GM19397 (cell line): ENCODE measurements at regions not wholly inside any gene's neighbourhood (a gene's known extent, or its start where the extent isn't known, plus 50 kb on each side); places are given as distances from the start of the nearest gene placed in this dataset.

Source experiments
- ATAC-seq: cut with Tn5 transposase; IDR thresholded peaks from one replicate; pipeline ENCODE4 v1.9.1; 2021; ENCODE audit warnings: mild to moderate bottlenecking, moderate library complexity; ENCODE audit not compliant: unreplicated experiment

DNA sequence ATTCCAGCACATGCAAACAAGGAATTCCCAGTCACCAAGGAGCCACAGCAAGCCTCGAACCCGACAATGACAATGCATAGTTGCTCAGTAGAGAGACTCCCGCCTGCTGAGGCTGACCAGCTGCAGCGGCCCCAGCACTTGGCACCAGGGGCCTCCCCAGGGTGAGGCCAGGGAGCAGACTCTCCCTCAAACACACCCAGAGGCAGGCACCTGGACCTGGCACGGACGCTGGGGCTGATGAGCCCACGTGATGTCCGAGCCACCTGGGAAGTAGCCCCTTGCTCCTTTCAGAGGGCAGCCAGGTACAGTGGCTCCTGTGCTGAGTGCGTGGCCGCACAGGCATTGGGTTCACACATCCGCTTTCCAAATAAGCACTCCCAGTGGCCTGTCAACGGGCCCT, 315.9 kb upstream of the TGFBR2 start:
- ATAC-seq: no peak

DNA sequence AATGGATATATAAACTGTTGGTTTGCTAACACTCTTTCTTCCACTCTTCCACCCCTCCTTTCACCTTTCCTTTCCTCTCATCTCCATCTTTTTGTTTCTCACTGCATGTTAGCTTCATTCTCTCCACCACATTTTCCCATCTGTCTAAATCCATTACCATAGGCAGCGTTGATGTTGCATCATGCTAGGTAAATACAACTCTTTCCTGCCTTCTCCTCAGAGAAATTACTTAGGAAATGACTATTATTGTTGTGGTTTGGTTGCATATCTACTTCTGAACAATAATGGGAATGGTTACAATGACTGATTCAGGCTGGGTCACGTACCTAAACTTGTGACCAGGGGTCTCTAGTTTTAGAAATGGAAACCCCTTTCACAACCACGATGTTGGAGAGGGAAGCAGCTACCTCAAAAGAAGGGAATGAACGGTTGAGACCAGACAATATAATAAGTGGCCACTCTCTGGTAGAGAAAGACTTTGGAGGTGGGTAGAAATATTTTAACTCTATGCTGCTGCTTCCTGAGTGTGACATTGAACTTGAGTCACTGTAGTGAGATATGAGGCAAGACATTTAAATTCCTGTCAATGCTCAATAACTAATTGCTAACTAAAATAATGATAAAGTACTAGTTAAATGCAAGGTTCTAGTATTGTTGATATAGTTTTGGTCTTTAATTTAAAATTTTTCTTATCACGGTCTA, 314.1 kb upstream of the TGFBR2 start:
- no peak for ATAC-seq

DNA sequence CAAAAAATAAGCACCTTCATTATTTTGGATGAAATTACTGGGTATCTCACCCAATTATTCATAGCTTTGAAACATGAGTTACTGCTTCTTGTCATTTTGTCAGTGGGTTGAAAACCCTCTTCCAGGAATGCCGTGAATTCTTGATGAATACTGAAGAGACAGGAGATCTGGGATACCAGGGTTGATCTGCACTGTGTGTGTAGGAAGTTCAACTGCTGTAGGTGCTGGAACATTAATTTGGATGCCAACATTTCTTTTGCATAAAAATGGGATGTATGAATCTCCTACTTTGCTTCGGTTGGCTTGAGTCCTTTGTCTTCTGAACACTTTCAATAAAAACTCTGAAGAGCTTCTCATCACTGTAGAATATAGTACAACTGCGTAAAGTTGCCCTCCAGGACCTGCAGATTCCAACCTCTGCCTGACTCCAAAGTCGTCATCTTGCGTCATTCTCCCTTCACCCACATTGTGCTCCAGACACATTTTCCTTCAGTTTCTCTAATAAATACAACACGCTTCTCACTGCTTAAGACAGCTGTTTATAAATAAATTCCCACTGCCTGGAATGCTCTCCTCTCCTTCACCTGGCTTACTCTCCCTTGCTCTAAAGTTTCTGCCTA, 312.7 kb upstream of the TGFBR2 start:
- ATAC-seq: no peak

DNA sequence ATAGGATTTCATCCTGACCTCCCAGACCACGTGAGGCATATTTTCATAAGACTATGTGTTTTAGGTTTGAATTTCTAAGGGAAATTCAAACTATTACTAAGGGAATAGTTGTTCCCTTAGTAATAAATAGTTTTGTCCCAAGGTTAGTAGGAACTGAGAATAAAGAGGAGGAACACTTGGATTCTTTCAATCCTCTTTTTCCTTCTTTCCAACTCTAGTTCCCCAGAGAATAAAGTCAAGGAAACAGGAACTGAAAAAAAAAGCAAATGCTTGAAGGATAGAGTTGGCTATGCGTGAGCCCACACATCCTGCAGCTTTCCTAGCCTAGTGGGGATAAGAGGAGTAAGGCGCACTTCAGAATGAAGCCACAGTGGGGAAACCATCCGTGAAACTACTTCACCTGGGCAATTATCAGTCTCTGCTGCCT, 312.1 kb upstream of the TGFBR2 start:
- ATAC-seq: no peak

DNA sequence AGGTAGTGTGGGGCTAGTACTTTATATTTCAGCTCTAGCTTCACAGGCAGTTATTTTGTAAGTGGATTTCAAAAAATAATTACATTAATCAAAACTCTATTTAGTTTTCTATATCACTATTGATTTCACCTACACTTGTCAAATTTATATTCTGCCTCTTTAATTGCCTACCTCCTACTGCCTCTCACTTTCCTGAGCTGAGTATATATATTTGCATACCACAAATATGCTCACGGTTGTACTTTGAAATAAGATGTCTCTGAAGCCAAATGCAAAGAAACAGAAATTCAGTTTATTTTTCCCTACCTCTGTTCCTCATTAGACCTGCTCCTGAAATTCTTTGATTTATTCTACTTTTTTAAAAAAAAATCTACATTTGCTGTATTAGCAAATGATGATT, 309.3 kb upstream of the TGFBR2 start:
- no peak for ATAC-seq

DNA sequence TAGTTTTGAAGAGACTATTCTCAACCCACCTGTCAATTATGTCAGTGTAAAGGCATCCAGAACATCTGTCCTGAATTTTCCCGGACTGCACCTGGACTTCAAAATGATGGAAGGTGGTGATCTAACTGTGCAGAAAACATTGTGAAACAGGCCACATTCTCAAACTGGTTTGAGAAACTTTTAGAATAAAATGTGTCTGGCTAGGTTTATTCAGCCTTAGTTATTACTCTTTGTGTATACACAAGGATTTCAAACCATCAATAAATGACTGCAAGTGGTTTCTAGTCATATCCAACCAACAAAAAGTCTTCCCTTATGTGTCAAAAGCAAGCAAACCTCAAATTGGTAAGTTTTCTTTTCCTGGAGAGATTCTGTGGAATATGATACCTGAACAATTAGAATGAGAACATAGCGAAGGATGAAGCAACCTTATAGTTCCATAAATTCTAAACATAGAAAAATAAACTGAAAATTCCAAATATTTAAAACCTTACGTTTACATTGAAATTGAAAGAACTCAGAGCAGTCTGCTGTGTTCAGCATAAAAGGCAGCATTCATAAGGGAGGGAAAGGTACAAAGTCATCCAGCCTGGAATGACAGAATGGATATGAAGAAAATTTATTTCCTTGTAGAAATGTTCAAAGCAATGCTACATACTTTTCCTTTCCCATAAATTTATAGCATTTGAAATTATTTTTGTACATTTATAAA, 306.6 kb upstream of the TGFBR2 start:
- ATAC-seq: no peak

DNA sequence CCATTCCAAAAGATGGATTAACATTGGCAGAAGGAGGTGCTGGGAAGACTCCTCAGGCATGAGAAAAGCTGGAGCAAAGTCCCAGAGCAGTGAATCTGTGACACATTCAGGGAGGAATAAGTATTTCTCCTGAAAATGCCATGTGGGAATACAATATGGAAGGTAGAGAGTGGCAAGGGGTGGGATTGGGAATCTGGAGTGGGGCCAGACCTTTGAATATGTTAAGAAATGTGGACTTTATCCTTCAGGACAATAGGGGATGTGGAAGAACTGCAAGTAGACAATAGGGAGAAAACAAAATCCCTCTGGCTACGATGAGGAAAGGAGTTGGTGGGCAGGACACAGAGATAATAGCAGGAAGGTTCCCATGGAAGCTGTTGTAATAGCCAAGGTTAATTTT, 305.6 kb upstream of the TGFBR2 start:
- no peak for ATAC-seq

DNA sequence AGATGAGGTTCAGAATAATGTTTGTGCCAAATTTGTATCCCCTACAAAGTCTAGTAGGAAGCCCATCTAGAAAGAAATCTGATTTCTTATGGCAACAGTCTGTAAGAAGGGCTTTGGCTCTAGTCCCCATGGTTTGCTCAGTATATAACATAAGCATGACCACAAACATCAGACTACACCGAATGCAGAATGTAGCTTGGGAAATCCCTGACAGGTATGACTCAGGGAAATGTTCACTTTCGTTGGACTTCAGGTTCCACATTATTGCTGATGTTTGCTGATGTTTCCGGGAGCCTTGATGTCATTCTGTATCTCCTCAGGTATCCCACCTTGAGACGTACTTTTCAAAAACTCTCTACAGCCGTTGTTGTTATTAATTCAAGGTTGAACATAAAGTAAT, 304.4 kb upstream of the TGFBR2 start:
- no peak for ATAC-seq

DNA sequence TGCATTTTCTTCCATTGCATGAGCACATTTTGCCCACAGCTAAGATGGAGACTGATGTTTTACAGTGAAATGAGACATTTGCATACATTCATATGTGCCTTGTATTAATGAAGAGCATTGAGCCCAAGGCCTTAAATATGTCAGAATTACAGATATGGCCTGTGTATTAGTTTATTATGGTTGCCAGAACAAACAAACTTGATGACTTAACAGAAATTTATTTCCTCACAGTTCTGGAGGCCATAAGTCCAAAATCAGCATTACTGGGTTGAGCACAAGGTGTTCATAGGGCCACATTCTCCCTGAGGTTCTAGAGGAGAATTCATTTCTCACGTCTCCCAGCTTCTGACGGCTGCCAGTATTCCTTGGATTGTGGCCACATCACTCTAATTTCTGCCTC, 302.6 kb upstream of the TGFBR2 start:
- no peak for ATAC-seq

DNA sequence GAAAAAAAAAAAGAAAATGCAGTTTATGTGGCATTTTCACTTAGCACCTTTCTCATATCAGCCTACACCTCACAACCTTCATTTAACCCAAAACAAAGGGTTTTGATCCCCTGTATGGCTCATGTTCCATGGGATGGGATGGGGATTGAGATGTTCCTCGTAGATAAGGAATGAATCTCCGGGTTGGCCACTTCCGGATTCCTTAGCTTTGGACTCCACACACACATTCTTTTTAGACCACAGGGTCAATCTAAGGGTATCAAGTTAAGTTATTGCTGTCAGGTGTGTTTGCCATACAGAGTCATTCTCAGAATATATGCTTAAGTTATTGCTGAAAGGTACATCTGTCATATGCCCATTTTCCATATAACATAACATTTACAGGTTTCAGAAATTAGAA, 301.4 kb upstream of the TGFBR2 start:
- ATAC-seq: no peak

DNA sequence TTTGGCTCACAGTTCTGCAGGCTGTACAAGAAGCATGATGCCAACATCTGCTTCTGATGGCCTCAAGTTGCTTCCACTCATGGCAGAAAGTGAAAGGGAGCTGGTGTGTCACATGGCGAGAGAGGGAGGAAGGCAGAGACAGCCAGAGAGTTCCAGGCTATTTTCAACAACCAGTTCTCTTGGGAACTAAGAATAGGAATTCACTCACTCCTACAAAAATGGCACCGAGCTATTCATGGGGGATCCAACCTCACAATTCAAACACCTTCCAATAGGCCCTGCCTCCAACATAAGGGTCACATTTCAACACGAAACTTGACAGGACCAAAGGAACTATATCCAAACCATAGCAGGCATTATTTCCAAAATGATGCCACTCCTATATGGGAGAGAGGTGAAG, 299.5 kb upstream of the TGFBR2 start:
- ATAC-seq: no peak

DNA sequence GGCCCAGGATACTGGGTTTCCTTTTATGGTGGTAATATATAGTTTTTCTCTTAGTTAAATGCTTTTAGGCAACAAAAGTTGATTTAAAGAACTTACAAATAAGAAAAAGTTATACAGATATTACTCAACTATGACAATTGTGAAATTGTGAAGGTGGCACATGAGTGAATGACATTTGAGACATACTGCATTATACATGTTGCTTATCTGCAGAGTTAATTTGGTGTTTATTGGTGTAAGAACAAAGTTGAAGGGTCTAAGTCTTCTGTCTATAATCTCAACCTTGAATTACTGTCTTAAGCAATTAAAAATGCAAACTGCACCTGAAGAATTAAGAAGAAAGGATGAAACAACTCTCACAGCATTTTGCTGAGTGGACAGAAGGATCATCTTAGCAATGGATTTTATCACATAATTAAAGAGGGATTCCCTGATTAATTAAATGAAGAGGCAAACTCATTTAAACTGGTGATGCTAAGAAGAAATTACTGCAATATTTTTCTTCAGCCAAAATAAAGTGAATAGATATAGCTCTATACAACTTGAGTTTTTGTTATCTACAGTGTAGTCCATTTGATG, 298.9 kb upstream of the TGFBR2 start:
- no peak for ATAC-seq

DNA sequence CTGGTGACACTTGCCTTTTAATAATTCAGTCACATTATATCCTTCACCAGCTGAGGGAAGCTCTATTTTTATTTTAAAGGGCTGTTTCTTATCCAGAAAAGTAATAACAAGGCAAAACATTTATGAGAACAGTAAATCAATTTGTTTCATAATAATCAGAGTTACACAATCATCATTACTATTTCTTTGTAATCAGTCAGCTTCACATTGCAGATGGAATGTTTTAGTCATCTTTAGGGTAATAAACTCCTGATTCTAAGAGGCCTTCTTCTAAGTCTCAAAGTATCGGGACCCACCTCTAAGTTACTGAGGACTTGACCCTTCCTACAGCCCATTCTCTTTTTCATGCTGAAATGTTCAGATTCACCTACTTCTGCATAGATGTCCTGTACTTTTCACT, 298.3 kb upstream of the TGFBR2 start:
- no peak for ATAC-seq

DNA sequence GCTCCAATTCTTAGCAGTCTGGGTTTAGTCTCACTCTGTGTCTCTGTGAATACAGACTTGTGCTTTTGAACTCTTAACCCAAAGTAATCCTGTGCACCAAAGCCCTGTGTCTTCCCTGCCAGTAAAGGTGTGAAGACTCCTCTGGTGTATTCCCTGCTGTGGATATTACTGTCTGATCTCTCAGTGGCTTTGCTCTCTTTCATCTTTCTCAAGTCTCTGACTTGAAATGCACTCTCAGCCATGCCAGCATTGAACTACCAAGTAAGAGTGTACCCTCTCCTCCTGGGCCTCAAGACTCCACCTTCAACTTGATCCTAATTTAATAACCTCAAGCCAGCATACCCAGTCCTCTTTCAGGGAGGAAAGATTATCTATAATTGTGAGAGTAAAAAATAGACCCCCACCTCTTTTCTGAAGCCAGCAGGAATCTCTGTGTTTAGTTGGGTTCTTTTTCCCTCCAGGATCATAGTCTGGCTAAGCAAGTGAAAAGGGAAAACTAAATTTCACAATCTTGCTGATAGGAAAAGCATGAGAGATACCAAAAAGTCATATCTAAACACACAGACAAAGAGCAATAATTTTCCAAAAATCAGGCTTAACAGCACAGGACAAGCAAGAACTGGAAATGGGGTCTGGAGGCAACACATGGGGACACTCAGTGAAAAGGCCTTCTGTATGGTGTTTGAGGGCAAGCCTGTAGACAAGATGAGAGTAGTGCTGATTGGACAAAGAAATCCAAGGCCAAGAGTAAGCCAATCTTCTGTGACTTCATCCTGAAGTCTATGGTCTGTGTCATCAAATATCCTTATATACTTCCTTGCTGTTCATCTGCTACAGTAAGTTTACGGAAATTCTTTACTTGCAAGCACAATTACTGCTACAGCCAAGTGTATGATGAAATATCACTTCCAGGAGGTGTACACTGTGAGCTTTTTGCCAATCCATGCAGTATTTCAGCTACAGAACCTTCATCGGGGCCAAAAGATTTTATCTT, 296.1 kb upstream of the TGFBR2 start:
- no peak for ATAC-seq

DNA sequence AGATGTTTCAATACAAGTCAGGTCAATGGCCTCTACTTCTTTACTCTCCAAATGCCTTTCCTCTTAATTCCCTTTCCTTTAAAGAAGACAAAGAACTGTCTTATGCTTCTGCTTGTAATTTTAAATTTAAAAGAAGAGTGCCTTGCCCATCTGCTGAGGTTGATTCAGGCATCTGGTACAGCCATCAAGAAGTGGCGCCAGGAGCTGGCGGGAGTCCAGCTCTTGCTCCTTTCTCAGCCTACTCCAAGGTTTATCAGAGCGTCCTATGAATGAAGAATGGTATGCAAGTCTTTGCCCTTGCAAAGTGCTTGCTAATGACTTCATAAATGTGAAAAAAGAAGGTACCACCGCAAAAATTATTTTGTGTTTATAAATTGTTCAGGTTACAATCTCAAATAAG, 294.6 kb upstream of the TGFBR2 start:
- no peak for ATAC-seq

DNA sequence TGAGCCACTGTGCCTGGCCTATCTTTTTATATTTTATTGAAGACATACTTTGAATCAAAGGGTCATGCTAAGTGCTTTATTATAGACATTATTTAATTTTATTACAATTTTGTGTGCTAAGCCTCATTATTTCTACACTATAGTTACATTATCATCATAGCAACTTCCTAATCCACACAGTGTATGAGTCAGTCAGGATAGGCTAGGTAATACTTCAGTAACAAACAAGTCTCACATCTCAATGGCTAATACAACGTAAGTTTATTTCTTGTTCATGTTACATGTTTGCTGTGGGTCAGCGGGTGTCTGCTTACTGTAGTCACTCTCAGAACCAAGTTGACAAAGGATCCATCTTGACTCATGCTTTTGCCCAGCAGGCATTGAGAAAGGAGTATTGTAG, 292.6 kb upstream of the TGFBR2 start:
- ATAC-seq: no peak

DNA sequence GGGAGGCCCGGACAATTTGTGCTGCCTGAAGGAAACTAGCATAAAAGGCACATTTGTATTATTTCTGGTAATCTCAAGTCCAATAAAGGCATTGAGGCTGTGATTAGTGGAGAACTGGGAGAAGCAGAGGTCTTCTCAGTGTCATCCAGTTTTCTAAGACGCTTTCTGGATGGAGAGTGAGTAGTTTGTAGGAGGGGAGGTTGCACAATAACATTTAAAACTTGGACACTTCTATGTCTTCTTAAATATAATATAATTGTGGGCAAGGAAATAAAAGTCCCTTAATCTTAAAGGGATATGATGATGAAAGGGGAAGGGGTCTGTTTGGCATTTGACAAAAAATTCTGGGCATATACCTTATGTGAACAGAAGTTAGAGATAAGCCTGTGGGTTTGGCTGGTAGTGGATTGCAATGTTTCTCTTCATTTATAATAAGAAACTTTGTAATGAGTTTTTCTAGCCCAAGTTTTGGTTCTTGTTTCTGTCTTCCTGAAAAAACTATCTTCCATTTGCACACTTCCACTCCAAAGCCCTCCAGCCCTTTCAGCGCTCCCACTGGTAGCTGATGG, 291.6 kb upstream of the TGFBR2 start:
- ATAC-seq: no peak

DNA sequence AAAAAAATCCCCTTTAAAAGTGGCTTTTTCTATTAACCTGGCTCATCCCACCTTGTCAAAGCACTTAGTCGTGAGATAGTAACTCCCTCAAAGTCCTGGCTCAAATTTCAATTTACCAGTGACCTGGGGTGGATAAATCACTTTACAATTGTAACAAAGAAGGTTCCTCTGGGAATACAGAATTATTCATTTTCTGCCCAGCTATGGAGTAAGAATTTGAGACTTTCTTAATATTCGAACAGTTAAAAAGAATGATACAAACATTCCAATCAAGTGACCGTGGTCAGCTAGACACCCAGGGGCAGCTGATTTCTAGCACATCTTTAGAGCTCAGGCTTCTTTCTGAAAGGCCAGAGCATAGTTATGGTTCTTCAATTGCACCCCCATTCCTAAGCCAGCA, 291.0 kb upstream of the TGFBR2 start:
- ATAC-seq: no peak

DNA sequence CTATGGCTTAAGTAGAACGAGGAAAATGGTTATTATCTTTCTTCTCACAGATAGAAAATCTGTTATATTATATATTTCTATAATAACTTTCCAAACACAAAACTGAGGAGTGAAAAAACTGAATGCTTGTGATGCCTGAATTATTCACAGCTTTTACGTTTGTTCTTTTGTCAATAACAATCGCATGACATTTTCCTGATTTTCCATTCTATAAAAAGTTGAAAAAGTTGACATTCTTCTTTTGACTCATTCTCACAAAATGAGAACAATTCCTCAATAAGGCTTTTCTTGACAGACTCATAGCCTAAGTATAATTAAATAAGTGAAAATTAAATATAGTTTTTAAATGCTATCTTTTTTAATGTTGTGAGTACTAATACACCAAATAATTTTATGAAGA, 288.8 kb upstream of the TGFBR2 start:
- ATAC-seq: no peak

DNA sequence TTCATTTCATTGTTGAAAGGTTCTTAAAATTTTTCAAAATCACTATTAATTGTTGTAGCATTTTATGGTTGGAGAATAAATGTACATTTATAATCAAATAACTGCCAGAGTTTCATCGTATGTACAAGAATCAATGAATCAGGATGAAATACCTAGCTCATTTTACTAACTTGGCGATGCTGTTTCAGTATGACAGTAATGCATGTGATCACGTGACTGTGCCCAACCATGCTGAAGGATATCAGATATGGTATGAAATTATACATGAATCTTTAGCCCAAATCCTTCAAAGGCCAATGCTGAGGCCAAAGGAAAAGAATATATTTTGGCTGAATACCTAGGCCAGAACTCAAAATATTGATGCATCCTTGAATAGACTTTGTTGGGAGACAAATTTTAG, 288.3 kb upstream of the TGFBR2 start:
- ATAC-seq: no peak
